SK-N-SH (cell line): ENCODE measurements at regions not wholly inside any gene's neighbourhood (a gene's known extent, or its start where the extent isn't known, plus 50 kb on each side); places are given as distances from the start of the nearest gene placed in this dataset.

Source experiments
- CTCF ChIA-PET: fragments of 300-600, 350-600 bp; formaldehyde crosslinking; extraction: SDS; loops from one replicate; lab custom pipeline; 2021; lab: Yijun Ruan, JAX
- POLR2A ChIA-PET: fragments of 350-600 bp; sonication (Branson Sonifier 250); formaldehyde crosslinking; extraction: SDS; loops from one replicate; lab custom pipeline; 2020; ENCODE audit warnings: antibody characterized with exemption, inconsistent platforms; lab: Yijun Ruan, JAX
- DNase-seq: peaks from one replicate; pipeline ENCODE4 v3.0.0; 2012
- H2AFZ ChIP-seq: fragments of 200-600 bp; sonication (generic); 2 replicates; pipeline ENCODE4 v1.8.1; 2016; ENCODE audit warnings: antibody characterized with exemption, mild to moderate bottlenecking, low read depth
- H3F3A ChIP-seq: fragments of 200-600 bp; sonication (generic); replicated peaks from 2 replicates; pipeline ENCODE3; 2016; ENCODE audit warnings: antibody characterized with exemption, mild to moderate bottlenecking; ENCODE audit not compliant: insufficient read depth
- H3K27ac ChIP-seq, 2 experiments: fragments of 200-500 bp in 1 of 2; fragments of 200-600 bp in 1 of 2; sonication (Bioruptor generic) in 1 of 2; sonication (generic), shearing (Covaris generic) in 1 of 2; 2 replicates each; pipeline versions ENCODE4 v1.5.1 to v1.6.1; 2014 to 2016; ENCODE audit warnings: low read depth in 2 of 2, inconsistent platforms in 1 of 2, low read length in 1 of 2, mild to moderate bottlenecking in 1 of 2, mixed read lengths in 1 of 2
- H3K27me3 ChIP-seq: fragments of 200-600 bp; sonication (generic), shearing (Covaris generic); 2 replicates; pipeline ENCODE4 v1.6.1; 2016; ENCODE audit warnings: mixed run types; ENCODE audit not compliant: insufficient read depth
- H3K36me3 ChIP-seq, 2 experiments: fragments of 200-500 bp in 1 of 2; fragments of 200-600 bp in 1 of 2; sonication (Bioruptor generic) in 1 of 2; sonication (generic) in 1 of 2; replicated peaks in 1 of 2; 2 replicates each; pipeline versions ENCODE3 to v1.5.1; 2014 to 2016; ENCODE audit warnings: low read length in 1 of 2, mild to moderate bottlenecking in 1 of 2; ENCODE audit not compliant: insufficient read depth in 2 of 2, control insufficient read depth in 1 of 2
- H3K4me1 ChIP-seq, 2 experiments: fragments of 200-500 bp in 1 of 2; fragments of 200-600 bp in 1 of 2; sonication (Bioruptor generic) in 1 of 2; sonication (generic), shearing (Covaris generic) in 1 of 2; 2 replicates each; pipeline versions ENCODE4 v1.5.1 to v1.6.1; 2014 to 2016; ENCODE audit warnings: low read depth in 1 of 2, low read length in 1 of 2, mixed run types in 1 of 2; ENCODE audit not compliant: insufficient read depth in 2 of 2, control insufficient read depth in 1 of 2
- H3K4me2 ChIP-seq: fragments of 200-600 bp; sonication (generic), shearing (Covaris generic); 2 replicates; pipeline ENCODE4 v1.6.1; 2017; ENCODE audit warnings: mixed run types
- H3K4me3 ChIP-seq, 2 experiments: fragments of 200-500 bp in 1 of 2; fragments of 200-600 bp in 1 of 2; sonication (Bioruptor generic) in 1 of 2; sonication (generic), shearing (Covaris generic) in 1 of 2; 2 replicates each; pipeline versions ENCODE4 v1.5.1 to v1.8.1; 2014 to 2016; ENCODE audit warnings: low read depth in 2 of 2, inconsistent platforms in 1 of 2, low read length in 1 of 2, mild to moderate bottlenecking in 1 of 2, mixed read lengths in 1 of 2, moderate library complexity in 1 of 2
- H3K79me2 ChIP-seq: fragments of 200-600 bp; sonication (generic); 2 replicates; pipeline ENCODE4 v1.8.1; 2017; ENCODE audit warnings: mild to moderate bottlenecking; ENCODE audit not compliant: insufficient read depth
- H3K9ac ChIP-seq: fragments of 200-600 bp; sonication (generic); 2 replicates; pipeline ENCODE4 v1.6.1; 2017; ENCODE audit warnings: mixed run types
- H3K9me2 ChIP-seq: fragments of 200-600 bp; sonication (generic); 2 replicates; pipeline ENCODE4 v1.6.1; 2017; ENCODE audit warnings: mixed run types
- H3K9me3 ChIP-seq: fragments of 200-600 bp; sonication (generic); 2 replicates; pipeline ENCODE4 v1.6.1; 2017; ENCODE audit warnings: mixed run types, mild to moderate bottlenecking, moderate library complexity
- H4K20me1 ChIP-seq: fragments of 200-600 bp; sonication (generic); 2 replicates; pipeline ENCODE4 v1.6.1; 2017; ENCODE audit warnings: mild to moderate bottlenecking, mixed run types; ENCODE audit not compliant: insufficient read depth
- ELF1 ChIP-seq: IDR thresholded peaks from 2 replicates; pipeline ENCODE4 v1.4.0; 2012
- EZH2phosphoT487 ChIP-seq: fragments of 200-600 bp; sonication (generic); IDR thresholded peaks from 2 replicates; pipeline ENCODE4 v1.6.1; 2017; ENCODE audit warnings: low read depth, mixed run types, mild to moderate bottlenecking, antibody characterized with exemption, moderate library complexity, borderline replicate concordance
- FOXM1 ChIP-seq: IDR thresholded peaks from 2 replicates; pipeline ENCODE4 v1.4.0; 2012; ENCODE audit warnings: low read depth, mild to moderate bottlenecking
- GATA2 ChIP-seq: sonication (generic); formaldehyde crosslinking; IDR thresholded peaks from 2 replicates; pipeline ENCODE4 v1.5.0; 2020; ENCODE audit warnings: mild to moderate bottlenecking, missing genetic modification reagents
- MXI1 ChIP-seq: IDR thresholded peaks from 2 replicates; pipeline ENCODE4 v1.6.1; 2012; ENCODE audit warnings: mild to moderate bottlenecking, low read depth, low read length, improper control_type of control experiment
- NFIC ChIP-seq: IDR thresholded peaks from 2 replicates; pipeline ENCODE4 v1.4.0; 2012; ENCODE audit warnings: borderline replicate concordance
- NRF1 ChIP-seq: IDR thresholded peaks from 2 replicates; pipeline ENCODE4 v1.6.1; 2012; ENCODE audit warnings: low read depth, mild to moderate bottlenecking, low read length
- POLR2AphosphoS5 ChIP-seq: IDR thresholded peaks from 2 replicates; pipeline ENCODE4 v1.6.1; 2012; ENCODE audit warnings: low read depth, low read length
- RAD21 ChIP-seq: IDR thresholded peaks from 2 replicates; pipeline ENCODE4 v1.6.1; 2012; ENCODE audit warnings: mild to moderate bottlenecking, low read length
- SIN3A ChIP-seq: IDR thresholded peaks from 2 replicates; pipeline ENCODE4 v1.6.1; 2012; ENCODE audit warnings: low read depth, mild to moderate bottlenecking, low read length, moderate library complexity, borderline replicate concordance
- TAF1 ChIP-seq: IDR thresholded peaks from 2 replicates; pipeline ENCODE4 v1.6.1; 2012; ENCODE audit warnings: low read depth, mild to moderate bottlenecking, low read length, moderate library complexity, borderline replicate concordance
- YY1 ChIP-seq: IDR thresholded peaks from 2 replicates; pipeline ENCODE4 v1.4.0; 2012; ENCODE audit warnings: low read depth, mild to moderate bottlenecking
- ZBTB33 ChIP-seq: IDR thresholded peaks from 2 replicates; pipeline ENCODE4 v1.4.0; 2012; ENCODE audit warnings: low read depth, borderline replicate concordance
- WGBS: methylation state at CpG from one replicate; pipeline ENCODE4 v1.1.6; 2017; ENCODE audit warnings: low lambda C conversion rate; 5-methylcytosine and 5-hydroxymethylcytosine counted together
- TF ChIP-seq, protein P1 (sequence below): fragments of 200-600 bp; sonication (generic); IDR thresholded peaks from 2 replicates; pipeline ENCODE4 v1.6.1; 2017; ENCODE audit warnings: antibody characterized with exemption, mild to moderate bottlenecking, moderate library complexity
- TF ChIP-seq, protein P2 (sequence below): IDR thresholded peaks from 2 replicates; pipeline ENCODE4 v1.4.0; 2012; ENCODE audit warnings: low read depth, borderline replicate concordance

GRCh38 chr5:62732677-62733121 lies 154.1 kb downstream of the LRRC70 start:
- ChIA-PET POLR2A (no interaction called here), CTCF (no interaction called here)
- no peak for DNase-seq

GRCh38 chr5:62731022-62731421 lies 152.4 kb downstream of the LRRC70 start:
- Histone ChIP-seq H3F3A (no peaks in the 10 kb centered on the region), H3K4me2 (no peak overlapping the region), H3K4me1 (no peaks in the 10 kb centered on the region), H3K27ac (no peak overlapping the region), H3K9ac (no peak overlapping the region), H3K27me3 (no peaks in the 10 kb centered on the region), H2AFZ (no peak overlapping the region), H3K9me3 (no peaks in the 10 kb centered on the region)
- POLR2A ChIA-PET = no interaction called here
- 0% methylated on average over 2 of the region's 3 CpGs for WGBS
- CTCF ChIA-PET = no interaction called here
- DNase-seq = no peak
- TF ChIP-seq GATA2 (CRISPR knock-in tag) (no peak), ELF1 (no peak), YY1 (no peak), MXI1 (no peak), FOXM1 (no peak), SIN3A (no peak), POLR2AphosphoS5 (no peak), ZBTB33 (no peak)
- TF ChIP-seq, all 33 proteins: peak for 0
- H3K4me3 ChIP-seq = no peak overlapping the region
- H3K79me2 ChIP-seq = no peaks in the 10 kb centered on the region
- no peaks in the 10 kb centered on the region for H4K20me1 ChIP-seq
- no peaks in the 10 kb centered on the region for H3K9me2 ChIP-seq
- H3K36me3 ChIP-seq = no peaks in the 10 kb centered on the region

More at GRCh38 chr5:62732677-62733121, 154.1 kb downstream of the LRRC70 start:
- Histone ChIP-seq H3K4me1 (no peaks in the 10 kb centered on the region), H3K79me2 (no peaks in the 10 kb centered on the region), H3K27me3 (no peaks in the 10 kb centered on the region), H2AFZ (no peak overlapping the region), H3F3A (no peaks in the 10 kb centered on the region), H3K36me3 (no peaks in the 10 kb centered on the region), H4K20me1 (no peaks in the 10 kb centered on the region), H3K4me3 (no peak overlapping the region), H3K9ac (no peak overlapping the region), H3K9me3 (no peaks in the 10 kb centered on the region), H3K9me2 (no peaks in the 10 kb centered on the region), H3K27ac (no peak overlapping the region), H3K4me2 (no peak overlapping the region)
- TF ChIP-seq ZBTB33 (no peak), FOXM1 (no peak), NRF1 (no peak), EZH2phosphoT487 (no peak), NFIC (0 out of 2 replicates have a peak, but pooled peaks have one; percentile 7), RAD21 (no peak), TAF1 (no peak)
- TF ChIP-seq, protein P1, sequence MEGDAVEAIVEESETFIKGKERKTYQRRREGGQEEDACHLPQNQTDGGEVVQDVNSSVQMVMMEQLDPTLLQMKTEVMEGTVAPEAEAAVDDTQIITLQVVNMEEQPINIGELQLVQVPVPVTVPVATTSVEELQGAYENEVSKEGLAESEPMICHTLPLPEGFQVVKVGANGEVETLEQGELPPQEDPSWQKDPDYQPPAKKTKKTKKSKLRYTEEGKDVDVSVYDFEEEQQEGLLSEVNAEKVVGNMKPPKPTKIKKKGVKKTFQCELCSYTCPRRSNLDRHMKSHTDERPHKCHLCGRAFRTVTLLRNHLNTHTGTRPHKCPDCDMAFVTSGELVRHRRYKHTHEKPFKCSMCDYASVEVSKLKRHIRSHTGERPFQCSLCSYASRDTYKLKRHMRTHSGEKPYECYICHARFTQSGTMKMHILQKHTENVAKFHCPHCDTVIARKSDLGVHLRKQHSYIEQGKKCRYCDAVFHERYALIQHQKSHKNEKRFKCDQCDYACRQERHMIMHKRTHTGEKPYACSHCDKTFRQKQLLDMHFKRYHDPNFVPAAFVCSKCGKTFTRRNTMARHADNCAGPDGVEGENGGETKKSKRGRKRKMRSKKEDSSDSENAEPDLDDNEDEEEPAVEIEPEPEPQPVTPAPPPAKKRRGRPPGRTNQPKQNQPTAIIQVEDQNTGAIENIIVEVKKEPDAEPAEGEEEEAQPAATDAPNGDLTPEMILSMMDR = no peak
- TF ChIP-seq, protein P2, sequence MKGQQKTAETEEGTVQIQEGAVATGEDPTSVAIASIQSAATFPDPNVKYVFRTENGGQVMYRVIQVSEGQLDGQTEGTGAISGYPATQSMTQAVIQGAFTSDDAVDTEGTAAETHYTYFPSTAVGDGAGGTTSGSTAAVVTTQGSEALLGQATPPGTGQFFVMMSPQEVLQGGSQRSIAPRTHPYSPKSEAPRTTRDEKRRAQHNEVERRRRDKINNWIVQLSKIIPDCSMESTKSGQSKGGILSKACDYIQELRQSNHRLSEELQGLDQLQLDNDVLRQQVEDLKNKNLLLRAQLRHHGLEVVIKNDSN = no peak
- 6% methylated on average over 1 of the region's 1 CpG for WGBS
